Erythroblast (primary cell): ENCODE measurements at regions not wholly inside any gene's neighbourhood (a gene's known extent, or its start where the extent isn't known, plus 50 kb on each side); places are given as distances from the start of the nearest gene placed in this dataset.

Experiments
- DNase-seq, 2 experiments: peaks; one replicate each; lab custom pipeline; 2025; lab: John Stamatoyannopoulos, UW
- GATA1 ChIP-seq: IDR thresholded peaks from 2 replicates; pipeline ENCODE4 v1.6.1; 2011; ENCODE audit warnings: low read depth, mild to moderate bottlenecking, control low read depth, low read length, moderate library complexity
- POLR2A ChIP-seq: IDR thresholded peaks from 2 replicates; pipeline ENCODE4 v1.6.1; 2011; ENCODE audit warnings: mild to moderate bottlenecking, low read length

- DNase-seq = no peak
- TF ChIP-seq GATA1 (no peak), POLR2A (no peak)
Measured at GRCh38 chr3:144754076-144754783, 782.6 kb downstream of the DIPK2A start.

DNA sequence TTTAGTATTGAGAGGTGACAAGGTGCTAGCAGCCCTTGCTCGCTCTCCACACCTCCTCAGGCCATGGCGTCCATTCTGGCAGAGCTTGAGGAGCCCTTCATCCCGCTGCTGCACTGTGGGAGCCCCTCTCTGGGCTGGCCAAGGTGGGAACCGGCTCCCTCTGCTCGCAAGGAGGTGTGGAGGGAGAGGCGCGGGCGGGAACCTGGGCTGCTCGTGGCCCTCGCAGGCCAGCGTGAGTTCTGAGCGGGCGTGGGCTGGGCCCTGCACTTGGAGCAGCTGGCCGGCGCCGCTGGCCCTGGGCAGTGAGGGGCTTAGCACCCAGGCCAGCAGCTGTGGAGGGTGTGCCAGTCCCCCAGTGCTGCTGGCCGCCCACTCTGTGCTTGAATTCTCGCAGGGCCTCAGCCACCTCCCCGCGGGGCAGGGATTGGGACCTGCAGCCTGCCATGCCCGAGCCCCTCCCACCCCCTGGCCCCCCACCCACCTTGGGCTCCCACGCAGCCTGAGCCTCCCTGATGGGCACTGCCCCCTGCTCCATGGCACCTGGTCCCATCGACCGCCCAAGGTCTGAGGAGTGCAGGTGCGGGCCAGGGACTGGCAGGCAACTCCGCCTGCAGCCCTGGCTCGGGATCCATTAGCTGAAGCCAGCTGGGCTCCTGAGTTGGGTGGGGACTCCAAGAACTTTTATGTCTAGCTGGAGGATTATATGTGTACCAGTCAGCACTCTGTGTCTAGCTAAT, 785.2 kb downstream of the DIPK2A start:
- no peak for TF ChIP-seq GATA1
- no peak for TF ChIP-seq POLR2A
- no peak for DNase-seq

- TF ChIP-seq POLR2A (no peak), GATA1 (no peak)
- DNase-seq = no peak
Measured at GRCh38 chr3:144760831-144761230, 789.2 kb downstream of the DIPK2A start.

DNA sequence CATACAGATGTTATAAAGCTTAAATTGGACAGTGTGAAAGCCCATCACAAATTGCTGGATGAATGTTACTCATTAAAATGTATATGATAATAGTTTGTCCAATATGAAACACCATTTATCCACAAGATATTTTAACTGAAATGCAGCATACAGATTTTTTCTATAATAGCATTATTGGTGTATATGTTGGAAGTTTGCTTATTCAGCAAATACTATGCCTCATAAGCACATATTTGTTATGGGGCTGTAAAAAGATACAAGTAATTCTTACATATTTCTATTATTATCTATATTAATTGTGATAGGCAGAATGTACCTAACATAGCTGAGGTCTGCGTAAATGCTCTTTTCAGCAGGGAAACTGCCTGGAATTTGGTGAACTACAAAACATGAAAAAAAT, 790.5 kb downstream of the DIPK2A start:
- DNase-seq = no peak
- no peak for TF ChIP-seq POLR2A
- no peak for TF ChIP-seq GATA1

DNA sequence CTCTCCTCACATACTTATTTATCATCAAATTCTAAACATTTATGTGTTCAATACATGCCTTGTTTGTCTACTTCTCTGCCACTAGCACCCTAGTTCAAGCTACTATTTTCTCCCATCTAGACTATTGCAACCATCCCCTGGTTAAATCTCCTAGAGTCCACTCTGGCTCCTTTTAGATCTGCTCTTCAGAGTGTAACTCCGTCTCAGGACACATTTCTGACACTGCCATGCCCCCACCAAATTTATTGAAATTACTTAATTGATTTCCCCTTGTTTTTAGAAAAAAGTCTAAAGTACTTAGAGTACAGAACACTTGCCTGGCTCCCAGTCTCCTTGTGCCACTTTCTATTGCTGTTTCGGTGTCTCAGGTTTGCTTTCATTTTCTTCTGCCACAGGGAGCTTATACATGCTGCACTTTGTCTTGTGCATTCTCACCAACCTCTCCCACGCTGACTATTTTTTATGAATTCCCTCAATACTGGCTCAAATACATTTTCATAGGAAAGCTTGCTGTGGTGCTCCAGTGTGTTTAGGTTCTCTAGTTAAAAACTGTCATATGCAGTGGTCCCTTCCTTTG, 792.3 kb downstream of the DIPK2A start:
- no peak for DNase-seq
- TF ChIP-seq GATA1 = no peak
- no peak for TF ChIP-seq POLR2A

GRCh38 chr3:144770281-144770680, 798.7 kb downstream of the DIPK2A start:
- no peak for DNase-seq
- no peak for TF ChIP-seq GATA1
- no peak for TF ChIP-seq POLR2A

- no peak for TF ChIP-seq GATA1
- TF ChIP-seq POLR2A = no peak
- DNase-seq = peak; percentile 23 to 40
Measured at GRCh38 chr3:144770915-144771351, 799.3 kb downstream of the DIPK2A start.

DNA sequence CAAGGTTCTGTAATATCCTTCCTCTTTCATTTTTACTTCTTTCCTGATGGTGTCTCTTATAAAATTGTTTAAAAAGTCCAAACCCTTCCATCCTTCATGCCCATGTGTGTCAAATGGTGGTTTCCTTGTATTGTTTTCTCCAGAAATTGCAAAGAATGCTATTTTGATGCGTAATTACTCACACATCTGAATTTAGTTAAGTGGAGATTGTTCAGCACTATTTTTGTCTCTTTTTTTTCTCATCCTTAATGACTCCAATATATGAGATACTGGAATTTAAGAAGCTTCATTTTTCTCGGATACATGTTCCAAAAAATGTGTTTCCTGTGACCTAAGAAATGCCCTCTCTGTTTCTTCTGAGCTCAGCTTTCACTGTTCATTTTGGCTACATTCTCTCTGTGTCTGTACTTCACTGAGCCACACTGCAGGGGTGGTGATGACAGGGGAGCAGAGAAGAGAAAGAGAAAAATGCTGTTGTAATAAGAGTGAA, 799.8 kb downstream of the DIPK2A start:
- TF ChIP-seq POLR2A = no peak
- TF ChIP-seq GATA1 = no peak
- no peak for DNase-seq

- no peak for DNase-seq
- TF ChIP-seq POLR2A = no peak
- no peak for TF ChIP-seq GATA1
Measured at GRCh38 chr3:144772372-144772771, 800.7 kb downstream of the DIPK2A start.

- no peak for TF ChIP-seq GATA1
- no peak for TF ChIP-seq POLR2A
Measured at GRCh38 chr3:144773350-144773749, 801.7 kb downstream of the DIPK2A start.

DNA sequence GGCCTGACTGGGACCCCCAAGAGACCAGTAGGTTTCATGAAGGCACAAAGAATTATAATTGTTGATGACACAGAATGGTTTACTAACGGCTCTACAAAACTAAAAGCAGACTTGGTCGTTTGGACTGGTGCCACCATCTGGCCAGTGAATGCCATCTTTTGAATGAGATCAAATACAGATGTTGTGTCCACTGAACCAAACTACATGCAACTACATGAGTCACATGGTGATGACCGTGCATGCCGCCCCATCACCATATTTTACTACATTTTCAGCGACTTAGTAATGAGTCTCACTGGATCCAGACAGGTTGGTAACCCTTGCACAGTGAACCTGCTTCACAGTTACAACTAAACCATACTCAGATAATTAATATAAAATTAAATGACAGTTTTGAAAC, 803.3 kb downstream of the DIPK2A start:
- DNase-seq = no peak

More at GRCh38 chr3:144773350-144773749, 801.7 kb downstream of the DIPK2A start:
- no peak for DNase-seq

GRCh38 chr3:144775551-144775950, 803.9 kb downstream of the DIPK2A start:
- TF ChIP-seq GATA1 = no peak
- TF ChIP-seq POLR2A = no peak
- no peak for DNase-seq

More for the DNA sequence above, 803.3 kb downstream of the DIPK2A start:
- TF ChIP-seq POLR2A = no peak
- no peak for TF ChIP-seq GATA1

GRCh38 chr3:144777906-144778305, 806.3 kb downstream of the DIPK2A start:
- TF ChIP-seq GATA1 = no peak
- TF ChIP-seq POLR2A = no peak
- no peak for DNase-seq

DNA sequence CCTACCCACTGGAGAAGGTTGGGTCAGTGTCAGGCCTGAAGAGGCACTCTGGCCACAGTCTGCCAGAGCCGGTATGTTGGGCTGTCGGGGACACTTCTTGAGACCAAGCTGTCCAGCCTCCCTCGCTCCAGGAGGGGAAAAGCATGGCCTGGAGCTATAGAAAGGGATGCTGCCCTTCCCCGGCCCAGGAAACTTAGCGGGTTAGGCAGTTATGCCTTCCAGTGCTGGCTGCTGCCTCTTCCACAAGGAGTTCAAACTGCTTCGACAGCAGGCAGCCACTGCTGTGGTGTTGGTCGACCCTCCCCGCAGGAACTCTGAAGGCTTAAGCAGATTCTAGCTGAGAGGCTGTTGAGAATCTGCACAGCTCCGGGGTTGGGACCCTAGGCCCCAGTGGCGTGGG, 819.4 kb downstream of the DIPK2A start:
- DNase-seq = no peak
- no peak for TF ChIP-seq POLR2A
- TF ChIP-seq GATA1 = no peak

DNA sequence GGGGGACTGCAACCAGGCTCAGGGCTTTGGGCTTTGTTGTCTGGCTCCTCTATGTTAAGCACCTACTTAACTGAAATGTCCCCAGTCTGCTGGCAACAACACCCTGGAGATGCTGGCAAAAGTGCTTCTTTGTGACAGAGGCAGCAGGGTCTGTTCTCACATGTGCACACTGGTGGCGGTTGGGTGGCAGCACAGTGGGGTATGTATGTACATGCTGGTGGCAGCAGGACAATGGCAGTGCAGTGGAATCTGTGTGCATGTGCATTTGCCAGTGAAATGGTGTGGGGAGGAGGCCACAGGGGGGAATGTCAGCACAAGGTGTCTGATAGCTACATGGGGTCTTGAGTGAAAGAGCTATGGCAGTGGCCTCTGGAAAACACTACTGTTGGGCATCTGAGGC, 830.3 kb downstream of the DIPK2A start:
- no peak for DNase-seq
- TF ChIP-seq POLR2A (no peak), GATA1 (no peak)
